Activated T-cell treated with anti-CD3 and anti-CD28 coated beads, Interleukin-2, amount 50 U/mL, for 24 hours (primary cell): ENCODE measurements at regions not wholly inside any gene's neighbourhood (a gene's known extent, or its start where the extent isn't known, plus 50 kb on each side); places are given as distances from the start of the nearest gene placed in this dataset.

Experiments used
- DNase-seq: peaks from one replicate; pipeline ENCODE4 v3.0.0-alpha.2; 2020
- H3K27ac Mint-ChIP-seq: 2 replicates; pipeline ENCODE4 v1.8.0; 2020; ENCODE audit warnings: mild to moderate bottlenecking, mixed read lengths
- H3K27me3 Mint-ChIP-seq: 2 replicates; pipeline ENCODE4 v1.8.0; 2020; ENCODE audit warnings: mixed read lengths
- H3K36me3 Mint-ChIP-seq: 2 replicates; pipeline ENCODE4 v1.8.0; 2020; ENCODE audit warnings: low read depth, mixed read lengths
- H3K4me1 Mint-ChIP-seq: 2 replicates; pipeline ENCODE4 v1.8.0; 2020; ENCODE audit warnings: low read depth, mixed read lengths
- H3K4me3 Mint-ChIP-seq: 2 replicates; pipeline ENCODE4 v1.8.0; 2020; ENCODE audit warnings: mild to moderate bottlenecking, moderate library complexity, mixed read lengths
- H3K9me3 Mint-ChIP-seq: 2 replicates; pipeline ENCODE4 v1.8.0; 2020; ENCODE audit warnings: mixed read lengths

DNA sequence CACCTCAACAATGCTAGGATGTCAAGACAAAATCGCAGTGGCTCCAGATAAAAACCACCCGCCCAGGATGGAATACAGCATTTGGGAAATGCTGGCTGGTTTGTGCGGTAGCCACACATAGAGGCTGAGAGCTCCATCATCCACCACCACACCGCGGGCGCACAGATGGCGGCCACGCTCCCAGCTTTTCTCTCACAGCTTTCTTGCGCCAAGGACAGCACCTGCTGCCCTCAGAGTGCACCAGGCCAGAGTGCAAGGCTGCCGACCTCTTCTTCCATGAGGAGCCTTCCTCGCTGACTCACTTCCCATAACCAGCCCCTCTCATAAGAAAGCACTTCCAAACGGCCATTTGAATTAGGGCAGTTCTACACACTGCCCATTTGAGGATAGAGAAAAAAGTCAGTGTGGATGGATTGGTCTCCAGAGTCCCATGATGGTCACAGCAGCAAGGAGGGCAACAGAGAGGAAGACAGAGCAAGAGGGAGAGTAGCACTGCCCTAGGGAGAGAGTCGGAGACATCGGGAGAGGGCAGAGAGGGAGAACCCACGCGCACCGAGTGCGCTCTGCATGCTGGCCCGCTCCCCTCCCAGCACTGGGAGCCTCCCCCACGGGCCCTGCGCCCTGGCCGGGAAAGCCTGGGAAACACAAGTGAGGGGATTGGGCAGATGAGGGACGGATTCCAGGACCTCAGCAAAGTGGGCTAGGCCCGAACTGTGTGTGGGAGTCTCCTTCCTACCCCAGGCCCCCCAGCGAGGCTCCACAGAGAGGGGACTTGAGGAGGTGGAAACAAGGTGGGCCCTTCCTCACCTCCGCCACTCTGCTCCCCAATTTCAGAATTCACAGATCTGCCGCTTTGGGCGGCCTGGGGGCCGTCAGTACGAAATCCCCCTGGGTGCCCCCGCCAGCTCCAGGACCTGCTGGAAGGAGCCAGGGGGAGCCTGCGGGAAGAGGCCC, 156.9 kb downstream of the USP12 start:
- H3K4me3 Mint-ChIP-seq: no peak overlapping the region
- H3K27ac Mint-ChIP-seq: no peak overlapping the region
- H3K27me3 Mint-ChIP-seq: peaks cover 19% of the 10 kb centered on the region
- H3K4me1 Mint-ChIP-seq: peaks cover 13% of the 10 kb centered on the region
- H3K9me3 Mint-ChIP-seq: no peaks in the 10 kb centered on the region
- DNase-seq: peak; percentile 7
- H3K36me3 Mint-ChIP-seq: no peaks in the 10 kb centered on the region

DNA sequence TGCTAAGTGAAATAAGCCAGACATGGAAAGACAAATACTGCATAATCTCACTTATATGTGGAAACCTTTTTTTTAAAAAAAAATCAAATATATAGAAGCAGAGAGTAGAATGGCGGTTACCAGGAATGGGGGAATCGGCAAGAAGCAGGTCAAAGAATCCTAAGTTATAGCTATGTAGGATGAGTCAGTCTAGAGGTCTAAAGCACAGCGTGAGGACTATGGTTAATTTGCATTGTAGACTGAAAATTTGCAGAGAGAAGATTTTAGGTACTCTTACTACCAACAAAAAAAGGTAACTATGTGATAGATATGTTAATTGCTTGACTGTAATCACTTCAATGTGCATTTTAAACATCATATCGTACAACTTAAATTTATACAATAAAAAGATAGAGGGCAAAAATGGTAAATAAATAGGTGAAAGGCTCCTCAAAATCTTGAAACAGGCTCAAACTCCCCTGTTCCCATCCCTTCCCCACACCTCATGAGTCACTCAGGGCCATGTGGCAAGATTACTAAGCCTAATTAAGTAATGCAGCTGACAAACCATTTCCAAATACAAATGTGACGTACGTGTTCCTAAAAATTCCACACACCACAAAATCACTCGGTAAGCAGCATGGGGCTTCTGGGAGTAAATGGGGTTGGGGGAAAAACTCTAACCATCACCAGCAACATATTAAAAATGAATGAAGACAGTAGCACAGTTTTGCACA, 159.0 kb downstream of the USP12 start:
- no peak for DNase-seq
- H3K27ac Mint-ChIP-seq: peak overlapping the region; percentile 24
- no peaks in the 10 kb centered on the region for H3K36me3 Mint-ChIP-seq
- H3K27me3 Mint-ChIP-seq: peaks cover 30% of the 10 kb centered on the region
- peaks cover 13% of the 10 kb centered on the region for H3K4me1 Mint-ChIP-seq
- H3K9me3 Mint-ChIP-seq: no peaks in the 10 kb centered on the region
- no peak overlapping the region for H3K4me3 Mint-ChIP-seq

DNA sequence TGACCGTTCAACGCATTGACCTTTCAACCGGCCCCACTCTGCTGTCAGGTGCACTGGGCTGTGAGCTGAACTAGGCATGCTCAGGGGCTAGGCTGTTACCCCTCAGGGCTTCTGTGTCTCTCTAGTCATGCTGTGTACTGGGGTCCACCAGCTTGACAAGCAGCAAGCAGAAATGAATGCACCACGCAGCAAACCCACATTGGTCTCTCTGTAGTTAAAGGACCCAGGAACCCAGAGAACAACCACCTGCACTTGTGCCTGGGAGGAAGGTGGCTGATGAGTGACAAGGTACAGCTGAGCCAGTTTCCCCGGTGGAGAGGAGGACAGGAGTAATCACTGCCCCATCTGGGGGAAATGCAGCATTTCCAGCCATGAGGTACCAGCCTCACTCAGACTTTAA, 159.9 kb downstream of the USP12 start:
- DNase-seq: peak; percentile 22
- Mint-ChIP-seq H3K4me1 (peaks cover 15% of the 10 kb centered on the region), H3K27me3 (peaks cover 35% of the 10 kb centered on the region), H3K9me3 (no peaks in the 10 kb centered on the region), H3K27ac (no peak overlapping the region), H3K36me3 (no peaks in the 10 kb centered on the region), H3K4me3 (no peak overlapping the region)

DNA sequence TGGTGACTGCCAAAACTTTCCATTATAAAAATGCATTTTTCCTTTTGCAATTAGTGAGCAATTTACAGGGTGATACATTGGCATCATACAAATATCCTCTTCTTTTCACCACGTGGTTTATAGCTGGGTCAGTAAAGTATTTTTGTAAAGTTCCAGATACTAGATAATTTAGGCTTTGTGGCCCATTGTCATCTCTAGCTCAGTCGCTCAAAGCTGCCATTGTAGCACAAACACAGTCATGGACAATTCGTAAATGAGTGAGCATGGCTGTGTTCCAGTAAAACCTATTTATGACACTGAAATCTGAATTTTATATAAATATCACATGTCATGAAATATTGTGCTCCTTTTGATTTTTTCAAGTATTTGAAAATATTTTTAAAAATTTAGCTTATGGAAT, 162.9 kb downstream of the USP12 start:
- H3K4me3 Mint-ChIP-seq: no peak overlapping the region
- H3K4me1 Mint-ChIP-seq: peaks cover 15% of the 10 kb centered on the region
- peaks cover 57% of the 10 kb centered on the region for H3K27me3 Mint-ChIP-seq
- no peaks in the 10 kb centered on the region for H3K9me3 Mint-ChIP-seq
- H3K36me3 Mint-ChIP-seq: no peaks in the 10 kb centered on the region
- no peak for DNase-seq
- no peak overlapping the region for H3K27ac Mint-ChIP-seq

DNA sequence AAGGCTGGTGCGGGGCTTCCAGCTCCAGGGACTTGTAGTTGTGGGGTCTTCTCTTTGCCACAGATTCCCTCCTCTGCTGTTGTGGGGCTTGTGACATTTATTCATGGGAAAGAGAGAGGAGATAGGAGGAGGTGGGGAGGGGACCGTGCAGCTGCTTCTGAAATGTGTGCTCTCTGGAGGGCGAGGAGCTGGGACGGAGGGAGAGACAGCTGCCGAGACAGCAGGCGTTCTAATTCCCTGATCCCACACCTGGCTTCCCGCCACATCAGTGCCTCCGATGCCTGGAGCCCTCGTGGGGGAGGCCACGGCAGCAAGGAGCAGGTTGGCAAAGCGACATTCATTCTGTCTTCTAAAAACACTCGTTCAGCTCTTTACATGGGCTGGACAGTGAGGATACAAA, 164.4 kb downstream of the USP12 start:
- DNase-seq: no peak
- Mint-ChIP-seq H3K36me3 (no peaks in the 10 kb centered on the region), H3K4me1 (peaks cover 7% of the 10 kb centered on the region), H3K27me3 (peaks cover 67% of the 10 kb centered on the region), H3K27ac (no peak overlapping the region), H3K4me3 (no peak overlapping the region), H3K9me3 (no peaks in the 10 kb centered on the region)

DNA sequence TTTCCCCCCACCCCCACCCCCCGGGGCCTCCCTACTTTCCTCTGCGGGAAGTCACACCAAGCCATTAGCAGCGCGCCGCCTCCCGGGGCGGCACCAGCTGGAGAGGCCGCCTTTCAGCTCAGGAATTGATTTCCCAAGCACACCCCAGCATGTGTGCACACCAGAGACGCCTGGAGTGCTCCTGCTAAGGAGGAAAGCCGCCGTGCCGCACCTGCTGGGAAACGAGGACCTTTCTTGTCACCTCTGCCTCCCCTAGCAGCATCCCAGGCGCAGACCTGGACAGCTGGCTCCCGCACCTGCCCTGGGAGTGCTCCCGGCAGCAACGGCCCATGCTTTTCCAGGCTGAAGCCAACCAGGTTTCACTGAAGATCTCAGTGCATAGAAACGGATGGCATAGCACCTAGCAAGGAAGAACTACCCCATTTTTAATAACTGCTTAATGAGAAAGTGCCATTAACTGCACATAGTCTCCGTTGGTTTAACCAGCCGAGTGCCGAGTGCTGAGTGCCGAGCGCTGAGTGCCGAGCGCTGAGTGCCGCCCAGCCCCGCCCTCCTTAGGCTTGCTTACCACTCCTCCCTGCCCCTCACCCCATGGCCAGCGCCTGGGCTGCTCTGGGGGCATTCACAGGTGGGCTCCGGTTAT, 165.0 kb downstream of the USP12 start:
- peaks cover 66% of the 10 kb centered on the region for H3K27me3 Mint-ChIP-seq
- H3K27ac Mint-ChIP-seq: no peak overlapping the region
- H3K36me3 Mint-ChIP-seq: no peaks in the 10 kb centered on the region
- peak; percentile 25 for DNase-seq
- no peaks in the 10 kb centered on the region for H3K9me3 Mint-ChIP-seq
- H3K4me1 Mint-ChIP-seq: peaks cover 7% of the 10 kb centered on the region
- H3K4me3 Mint-ChIP-seq: peak overlapping the region; percentile 23

DNA sequence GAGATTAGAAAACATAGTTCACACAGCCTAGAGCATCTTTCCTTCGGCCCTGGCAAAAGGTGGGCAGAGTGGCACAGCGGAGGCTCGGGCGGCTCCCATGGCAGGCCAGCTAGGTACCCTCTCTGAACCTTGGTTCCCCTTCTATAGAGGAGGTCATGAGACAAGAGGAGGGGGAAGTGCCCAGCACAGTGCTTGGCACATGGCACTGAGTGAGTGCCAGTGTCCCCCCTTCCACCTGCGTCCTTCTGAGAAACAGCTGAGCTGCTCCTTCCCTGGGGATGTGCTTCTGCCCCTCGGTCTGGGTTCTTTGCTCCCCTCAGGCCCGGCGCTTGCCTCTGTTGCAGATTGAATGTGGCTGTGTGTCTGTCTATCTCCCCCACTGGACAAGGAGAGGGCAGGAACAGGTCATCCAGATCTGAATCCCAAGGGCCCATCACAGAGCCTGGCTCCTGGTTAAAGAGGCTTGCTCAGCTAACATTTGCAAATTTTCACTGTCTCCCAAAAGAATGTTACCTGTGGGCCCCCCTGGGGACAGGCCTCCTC, 165.6 kb downstream of the USP12 start:
- no peaks in the 10 kb centered on the region for H3K9me3 Mint-ChIP-seq
- H3K4me3 Mint-ChIP-seq: no peak overlapping the region
- no peaks in the 10 kb centered on the region for H3K36me3 Mint-ChIP-seq
- peaks cover 4% of the 10 kb centered on the region for H3K4me1 Mint-ChIP-seq
- DNase-seq: peak; percentile 26
- H3K27me3 Mint-ChIP-seq: peaks cover 70% of the 10 kb centered on the region
- H3K27ac Mint-ChIP-seq: no peak overlapping the region

DNA sequence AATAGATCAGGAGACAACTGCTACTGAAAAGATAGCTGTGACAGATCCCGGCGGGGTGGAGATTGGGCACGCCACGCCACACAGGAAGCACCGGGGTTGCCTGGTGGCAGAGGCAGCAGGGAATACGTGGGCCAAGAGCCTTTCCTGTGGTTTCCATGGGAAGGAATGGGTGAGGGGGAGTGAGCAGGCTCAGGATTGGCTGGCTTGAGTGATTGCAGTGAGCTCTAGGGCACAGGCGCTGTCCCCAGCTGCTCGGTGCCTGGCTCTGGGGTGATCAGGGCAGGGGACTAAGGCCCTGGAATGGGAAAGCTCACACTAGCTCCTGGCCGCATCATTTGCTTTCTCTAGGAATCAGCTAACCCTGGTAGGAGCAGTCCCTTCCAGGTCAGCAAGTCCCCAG, 166.1 kb downstream of the USP12 start:
- Mint-ChIP-seq H3K27me3 (peaks cover 71% of the 10 kb centered on the region), H3K4me3 (no peak overlapping the region), H3K9me3 (no peaks in the 10 kb centered on the region), H3K27ac (no peak overlapping the region), H3K4me1 (peaks cover 2% of the 10 kb centered on the region), H3K36me3 (no peaks in the 10 kb centered on the region)
- peak; percentile 12 for DNase-seq

DNA sequence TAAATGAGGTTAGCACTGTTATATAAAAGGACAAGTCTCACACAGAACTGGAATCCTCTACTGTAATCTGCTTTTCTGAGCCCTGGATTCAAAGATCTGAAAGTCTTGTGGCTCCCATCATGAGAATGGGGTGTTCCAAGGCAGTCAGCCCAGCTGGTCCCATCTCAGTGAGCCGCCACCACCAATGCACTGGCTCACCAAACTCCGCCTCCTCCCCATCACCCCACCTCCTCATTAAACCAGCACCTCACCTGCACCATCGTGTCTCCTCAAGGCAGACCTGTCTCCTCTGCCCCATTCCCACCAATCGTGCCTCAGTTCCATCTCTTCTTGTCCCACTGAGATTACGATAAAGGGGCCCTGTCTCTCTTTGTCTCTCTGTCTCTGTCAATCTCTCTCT, 166.7 kb downstream of the USP12 start:
- Mint-ChIP-seq H3K27ac (no peak overlapping the region), H3K36me3 (no peaks in the 10 kb centered on the region), H3K4me3 (no peak overlapping the region), H3K4me1 (peaks cover 2% of the 10 kb centered on the region), H3K9me3 (no peaks in the 10 kb centered on the region), H3K27me3 (peaks cover 70% of the 10 kb centered on the region)
- DNase-seq: peak; percentile 2

DNA sequence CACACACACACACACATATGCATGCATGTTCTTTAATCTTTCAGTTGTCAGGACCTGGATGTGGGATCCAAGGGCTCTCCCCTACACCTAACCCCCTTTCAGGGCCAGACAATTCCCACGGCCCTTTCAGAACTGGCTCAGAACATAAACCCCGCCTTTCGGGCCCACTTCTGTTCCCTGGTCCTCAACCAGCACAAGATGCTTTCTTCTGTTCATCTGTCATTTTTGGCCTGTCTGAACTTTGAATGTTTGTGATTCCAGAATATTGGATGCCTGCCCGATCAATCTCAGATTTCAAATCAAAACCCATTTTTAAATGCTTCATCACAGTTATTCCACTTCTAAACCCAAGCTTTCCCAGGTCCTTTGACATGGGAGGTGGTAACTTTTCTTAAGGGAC, 167.3 kb downstream of the USP12 start:
- DNase-seq: no peak
- Mint-ChIP-seq H3K27ac (no peak overlapping the region), H3K9me3 (no peaks in the 10 kb centered on the region), H3K4me1 (peaks cover 2% of the 10 kb centered on the region), H3K4me3 (no peak overlapping the region), H3K36me3 (no peaks in the 10 kb centered on the region), H3K27me3 (peaks cover 71% of the 10 kb centered on the region)

DNA sequence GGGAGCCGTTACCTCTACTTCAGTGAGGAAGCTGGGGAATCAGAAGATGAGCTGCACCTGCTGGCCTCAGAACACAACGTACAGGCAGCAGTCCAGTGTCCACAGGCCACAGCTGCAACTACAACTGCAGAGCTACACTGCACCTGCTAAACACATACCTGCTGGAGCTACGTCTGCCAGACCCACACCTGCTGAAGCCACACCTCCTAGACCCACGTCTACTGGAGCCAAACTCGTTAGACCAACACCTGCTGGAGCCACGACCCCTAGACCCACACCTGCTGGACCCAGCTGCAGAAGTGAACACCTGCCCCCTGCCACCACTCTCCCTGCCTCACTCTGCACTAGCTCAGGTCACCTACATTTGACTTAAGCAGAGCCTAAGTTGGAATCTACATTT, 169.9 kb downstream of the USP12 start:
- Mint-ChIP-seq H3K4me3 (no peak overlapping the region), H3K27ac (no peak overlapping the region), H3K4me1 (peaks cover 8% of the 10 kb centered on the region), H3K27me3 (peaks cover 64% of the 10 kb centered on the region), H3K36me3 (no peaks in the 10 kb centered on the region), H3K9me3 (no peaks in the 10 kb centered on the region)
- no peak for DNase-seq

DNA sequence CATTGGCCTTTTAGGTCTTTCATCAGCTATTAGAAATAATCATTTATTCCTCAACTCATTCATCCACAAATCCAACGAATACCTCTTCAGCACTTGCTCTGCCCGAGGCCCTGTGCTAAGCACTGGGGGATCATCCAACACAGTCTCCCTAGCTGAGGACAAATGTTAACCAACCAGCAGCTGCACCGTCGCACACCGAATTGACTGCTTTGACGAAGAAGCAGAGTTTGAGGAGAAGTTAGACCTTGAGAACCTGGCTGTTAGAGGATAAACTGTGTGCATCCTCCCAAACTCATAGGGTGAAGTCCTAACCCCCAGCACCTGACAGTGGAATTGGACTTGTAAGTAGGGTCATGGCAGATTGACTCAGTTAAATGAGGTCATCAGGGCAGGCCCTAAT, 170.9 kb downstream of the USP12 start:
- H3K27ac Mint-ChIP-seq: no peak overlapping the region
- DNase-seq: no peak
- H3K9me3 Mint-ChIP-seq: no peaks in the 10 kb centered on the region
- H3K36me3 Mint-ChIP-seq: no peaks in the 10 kb centered on the region
- H3K4me3 Mint-ChIP-seq: no peak overlapping the region
- peaks cover 7% of the 10 kb centered on the region for H3K4me1 Mint-ChIP-seq
- peaks cover 64% of the 10 kb centered on the region for H3K27me3 Mint-ChIP-seq

DNA sequence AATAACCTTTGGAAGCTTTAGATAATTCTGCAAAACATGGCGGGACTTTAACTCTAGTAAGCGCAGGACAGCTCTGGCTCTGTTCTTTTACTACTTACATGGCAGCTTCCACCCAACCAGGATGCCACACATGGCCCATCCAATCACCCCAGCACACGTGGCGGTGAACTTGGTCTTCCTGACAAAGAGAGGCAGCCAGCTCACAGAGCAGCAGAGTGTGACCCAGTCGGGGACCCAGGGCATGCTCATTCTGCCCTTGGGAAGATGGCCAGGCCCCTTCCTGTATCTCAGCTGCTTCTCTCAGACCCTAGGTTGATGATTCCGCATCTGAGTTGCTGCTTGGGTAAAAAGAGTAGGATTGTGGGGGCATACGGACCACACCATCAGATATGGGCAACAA, 172.1 kb downstream of the USP12 start:
- peaks cover 7% of the 10 kb centered on the region for H3K4me1 Mint-ChIP-seq
- H3K4me3 Mint-ChIP-seq: no peak overlapping the region
- no peak overlapping the region for H3K27ac Mint-ChIP-seq
- H3K36me3 Mint-ChIP-seq: no peaks in the 10 kb centered on the region
- no peak for DNase-seq
- no peaks in the 10 kb centered on the region for H3K9me3 Mint-ChIP-seq
- peaks cover 58% of the 10 kb centered on the region for H3K27me3 Mint-ChIP-seq

DNA sequence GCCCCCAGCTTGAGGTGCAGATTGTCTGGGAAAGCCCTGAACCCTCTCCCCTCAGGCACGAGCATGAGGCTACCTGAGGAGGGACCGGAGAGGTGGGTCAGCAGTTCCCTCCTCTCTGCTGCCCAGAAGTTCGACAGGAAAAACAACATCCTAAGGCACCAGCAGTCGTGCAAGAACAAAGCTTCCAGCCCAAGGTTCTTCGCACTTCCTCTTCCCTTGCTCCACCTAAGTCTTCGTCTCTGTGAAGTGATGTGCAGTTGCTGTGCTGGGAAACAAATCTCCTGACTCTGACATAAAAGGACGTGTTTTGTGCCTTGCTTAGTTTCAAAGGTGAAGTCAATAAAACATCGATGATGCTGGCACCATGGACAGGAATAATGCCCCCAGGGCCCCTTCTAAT, 173.3 kb downstream of the USP12 start:
- no peak for DNase-seq
- H3K4me3 Mint-ChIP-seq: no peak overlapping the region
- peaks cover 49% of the 10 kb centered on the region for H3K27me3 Mint-ChIP-seq
- H3K36me3 Mint-ChIP-seq: no peaks in the 10 kb centered on the region
- H3K9me3 Mint-ChIP-seq: no peaks in the 10 kb centered on the region
- H3K4me1 Mint-ChIP-seq: peaks cover 7% of the 10 kb centered on the region
- H3K27ac Mint-ChIP-seq: no peak overlapping the region
